Prostate gland (tissue), 2 donors: ENCODE measurements at regions not wholly inside any gene's neighbourhood (a gene's known extent, or its start where the extent isn't known, plus 50 kb on each side); places are given as distances from the start of the nearest gene placed in this dataset.
"Not testable (repeated sequence)": the region's sequence is repeated elsewhere in the genome, so short reads cannot be mapped to it uniquely, and the experiment has no call there.

Source experiments
- DNase-seq: peaks from one replicate; pipeline ENCODE4 v3.0.0-alpha.2; 2019; ENCODE audit warnings: low spot score
- H3K27ac ChIP-seq, 2 donors: fragments of 200-600 bp; sonication (generic); 2 replicates each; pipeline ENCODE4 v1.5.1; 2017 to 2019
- H3K27me3 ChIP-seq: fragments of 200-600 bp; sonication (generic); replicated peaks from 2 replicates; pipeline ENCODE4 v1.5.1; 2019; ENCODE audit not compliant: insufficient read depth
- H3K36me3 ChIP-seq, 2 donors: fragments of 200-600 bp; sonication (generic); 1 replicate in 1 of 2; 2 replicates in 1 of 2; pipeline versions ENCODE4 v1.5.1 to v1.8.1; 2017 to 2019
- H3K4me1 ChIP-seq: fragments of 200-600 bp; sonication (generic); replicated peaks from 2 replicates; pipeline ENCODE4 v1.5.1; 2019
- H3K4me3 ChIP-seq, 2 donors: fragments of 200-600 bp; sonication (generic); 2 replicates each; pipeline ENCODE4 v1.5.1; 2017 to 2019
- H3K9me3 ChIP-seq: fragments of 200-600 bp; sonication (generic); 2 replicates; pipeline ENCODE4 v1.5.1; 2017
- CTCF ChIP-seq, 4 experiments: fragments of 200-600 bp in 2 of 4; fragments of 450-650 bp in 2 of 4; sonication (generic) in 2 of 4; IDR thresholded peaks; 1 replicate in 3 of 4; 2 replicates in 1 of 4; pipeline ENCODE4 v1.5.1; 2016 to 2019; ENCODE audit warnings: antibody characterized with exemption in 4 of 4, mild to moderate bottlenecking in 2 of 4, moderate library complexity in 2 of 4
- POLR2A ChIP-seq: fragments of 450-650 bp; IDR thresholded peaks from one replicate; pipeline ENCODE4 v1.6.1; 2016; ENCODE audit warnings: antibody characterized with exemption, mild to moderate bottlenecking
- POLR2AphosphoS5 ChIP-seq: sonication (generic); formaldehyde crosslinking; IDR thresholded peaks from one replicate; pipeline ENCODE4 v1.6.1; 2017; ENCODE audit warnings: antibody characterized with exemption
- WGBS: methylation state at CpG from one replicate; pipeline ENCODE4 v1.1.5; 2018; 5-methylcytosine and 5-hydroxymethylcytosine counted together
- intact Hi-C: fragments of 100-400 bp; cut with DNase I; formaldehyde crosslinking; loops from one replicate; pipeline ENCODE4 v1.14.2; 2022

DNA sequence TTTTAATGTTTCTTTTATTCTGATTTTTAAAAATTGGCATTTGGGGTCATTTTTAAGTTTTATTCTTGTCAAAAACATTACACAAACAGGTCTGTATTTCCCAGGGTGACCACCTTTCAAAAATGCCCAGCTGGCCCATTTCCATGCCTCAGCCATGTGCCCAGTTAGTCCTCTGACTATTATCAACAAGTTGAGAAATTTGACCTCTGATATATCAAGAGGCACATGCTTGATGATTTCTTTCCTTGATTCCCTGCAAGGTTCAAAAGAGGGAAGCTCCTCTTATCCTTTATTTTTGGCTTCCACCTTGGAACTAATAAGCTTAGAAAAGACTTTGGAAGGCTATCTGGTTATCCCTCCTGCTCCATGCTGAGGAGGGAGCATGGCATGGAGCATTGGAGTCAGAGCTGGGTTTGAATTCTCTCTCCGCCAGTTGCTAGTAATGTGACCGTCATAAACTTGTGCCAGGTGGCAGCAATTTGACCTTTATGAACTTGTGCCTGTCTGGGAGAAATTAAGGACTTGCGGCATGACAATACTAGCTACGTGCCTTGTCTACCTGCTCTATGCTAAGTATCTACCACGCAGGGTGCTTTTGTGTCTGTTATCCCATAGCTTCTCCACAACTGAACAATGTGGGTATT, 122.4 kb upstream of the SLC4A4 start:
- DNase-seq: no peak
- Histone ChIP-seq H3K27me3 (no peaks in the 10 kb centered on the region), H3K4me3 (no peak overlapping the region), H3K36me3 (no peaks in the 10 kb centered on the region), H3K27ac (no peak overlapping the region), H3K9me3 (no peaks in the 10 kb centered on the region), H3K4me1 (peaks cover 3% of the 10 kb centered on the region)
- TF ChIP-seq POLR2A (no peak), CTCF (IDR thresholded peaks at IDR 0.05) (no peak), POLR2AphosphoS5 (no peak)
- WGBS: 90% methylated on average over 5 of the region's 5 CpGs
- intact Hi-C loops: no loop called here

DNA sequence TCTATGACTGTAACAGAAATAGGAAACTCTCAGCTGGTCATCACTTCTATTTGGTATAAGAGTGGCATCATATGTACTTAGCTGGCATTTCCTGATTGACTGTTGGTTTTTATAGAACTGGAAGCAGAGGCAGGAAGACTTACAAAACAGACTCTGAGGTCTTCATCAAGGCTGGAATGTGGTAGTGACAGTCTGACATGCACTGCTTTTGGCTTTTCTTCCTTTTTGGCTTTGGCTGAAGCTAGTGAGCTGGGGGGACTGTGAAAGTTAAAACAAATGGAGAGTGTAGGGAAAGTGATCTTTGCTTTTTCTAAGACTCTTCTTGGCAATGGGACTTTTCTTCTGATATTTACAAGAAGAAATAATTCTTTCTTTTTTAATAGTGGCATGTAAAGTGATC, 121.1 kb upstream of the SLC4A4 start:
- peak; percentile 5 for TF ChIP-seq POLR2AphosphoS5
- TF ChIP-seq CTCF (IDR thresholded peaks at IDR 0.05): no peak
- TF ChIP-seq POLR2A: no peak

GRCh38 chr4:71220848-71221247, 118.0 kb upstream of the SLC4A4 start:
- H3K27ac ChIP-seq, H3K36me3 ChIP-seq, H3K9me3 ChIP-seq, H3K4me3 ChIP-seq, intact Hi-C loops, DNase-seq, H3K4me1 ChIP-seq, H3K27me3 ChIP-seq: not testable (repeated sequence)
- WGBS: 93% methylated on average over 4 of the region's 4 CpGs

More for the DNA sequence above, 121.1 kb upstream of the SLC4A4 start:
- intact Hi-C loops: no loop called here
- no peak overlapping the region for H3K27ac ChIP-seq
- H3K9me3 ChIP-seq: no peaks in the 10 kb centered on the region
- no peaks in the 10 kb centered on the region for H3K27me3 ChIP-seq
- H3K4me3 ChIP-seq: no peak overlapping the region
- no peak for DNase-seq
- H3K36me3 ChIP-seq: no peaks in the 10 kb centered on the region
- peaks cover 3% of the 10 kb centered on the region for H3K4me1 ChIP-seq

GRCh38 chr4:71221510-71222466, 117.0 kb upstream of the SLC4A4 start:
- Histone ChIP-seq H3K4me3 (no peak overlapping the region), H3K9me3 (no peaks in the 10 kb centered on the region), H3K27me3 (no peaks in the 10 kb centered on the region), H3K36me3 (no peaks in the 10 kb centered on the region), H3K27ac (no peak overlapping the region), H3K4me1 (peaks cover 3% of the 10 kb centered on the region)
- TF ChIP-seq CTCF (IDR thresholded peaks at IDR 0.05) (no peak), POLR2AphosphoS5 (no peak), POLR2A (no peak)
- no peak for DNase-seq
- WGBS: 90% methylated on average over 6 of the region's 6 CpGs
- intact Hi-C loops: no loop called here

DNA sequence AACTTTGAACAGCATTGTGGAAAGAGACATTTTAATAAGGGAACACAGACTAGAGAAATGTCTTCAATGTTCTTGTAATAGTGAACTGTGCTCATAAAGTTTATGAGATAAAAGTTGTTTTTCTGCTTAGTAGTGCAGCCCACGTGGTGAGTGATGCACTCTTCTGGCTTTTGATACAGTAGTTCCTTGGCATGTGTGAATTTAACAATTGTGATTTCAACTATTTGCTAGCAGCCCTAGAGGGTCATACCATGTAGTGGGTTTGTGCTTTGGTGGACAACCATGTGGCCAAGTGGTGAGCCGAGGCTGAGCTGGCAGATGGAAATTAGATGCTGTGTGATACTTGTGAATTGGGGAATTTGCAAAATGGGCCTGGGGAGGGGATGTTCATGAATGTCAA, 116.2 kb upstream of the SLC4A4 start:
- 52% methylated on average over 2 of the region's 2 CpGs for WGBS

More for the DNA sequence above, 116.2 kb upstream of the SLC4A4 start:
- intact Hi-C loops: no loop called here
- Histone ChIP-seq H3K27ac (no peak overlapping the region), H3K4me3 (no peak overlapping the region), H3K4me1 (no peaks in the 10 kb centered on the region), H3K27me3 (no peaks in the 10 kb centered on the region), H3K9me3 (no peaks in the 10 kb centered on the region), H3K36me3 (no peaks in the 10 kb centered on the region)
- DNase-seq: no peak
- peak; percentile 13 for TF ChIP-seq POLR2AphosphoS5
- TF ChIP-seq CTCF (IDR thresholded peaks at IDR 0.05): no peak
